ENCODE measurements at regions not wholly inside any gene's neighbourhood (a gene's known extent, or its start where the extent isn't known, plus 50 kb on each side); places are given as distances from the start of the nearest gene placed in this dataset.

GRCh38 chr21:41010101-41010435 is 157.9 kb upstream of the BACE2 start:
- Histone ChIP-seq H3K23me2 (ENCODE audit: low read depth, low read length) (peaks cover 11% of the 10 kb centered on the region; the same call in 1 of the 2 replicates), H3K23ac (ENCODE audit: insufficient read length) (no peak overlapping the region), H4K5ac (ENCODE audit: insufficient read length, low read depth, low read length) (no peak overlapping the region), H2AFZ (ENCODE audit: low read length) (no peak overlapping the region), H3K27ac (ENCODE audit: low read depth, low read length) (no peak overlapping the region), H3K18ac (ENCODE audit: extremely low read depth, low read length) (no peak overlapping the region), H2BK12ac (ENCODE audit: low read depth, low read length) (no peak overlapping the region), H2BK15ac (ENCODE audit: low read length) (no peak overlapping the region), H2BK20ac (ENCODE audit: low read length) (no peak overlapping the region), H3K27me3 (replicated peaks in 1 of 4; ENCODE audit: control insufficient read depth in 3 of 4, extremely low read depth in 1 of 4, insufficient read depth in 3 of 4, low read length in 3 of 4) (no peaks in the 10 kb centered on the region), H4K91ac (replicated peaks; ENCODE audit: insufficient read length, low read length) (no peak overlapping the region), H3K4ac (replicated peaks; ENCODE audit: insufficient read length, low read depth, low read length) (no peak overlapping the region), H4K20me1 (replicated peaks in 1 of 2; ENCODE audit: control insufficient read depth in 1 of 2, insufficient read depth in 2 of 2, low read length in 2 of 2) (peaks cover 0 to 2% of the 10 kb centered on the region in 2 experiments), H3K14ac (ENCODE audit: insufficient read length) (no peak overlapping the region), H2AK5ac (ENCODE audit: low read depth, low read length) (no peak overlapping the region), H2BK5ac (ENCODE audit: low read depth, low read length) (no peak overlapping the region), H3K9ac (replicated peaks in 1 of 4; ENCODE audit: extremely low read depth in 1 of 4, low read depth in 3 of 4, low read length in 3 of 4) (no peak overlapping the region), H3K36me3 (ENCODE audit: control insufficient read depth in 2 of 4, insufficient read depth in 4 of 4, low read length in 3 of 4) (no peaks in the 10 kb centered on the region), H2BK120ac (replicated peaks; ENCODE audit: low read depth, low read length) (no peak overlapping the region), H3K56ac (replicated peaks; ENCODE audit: insufficient read length, low read depth, low read length) (no peak overlapping the region), H3K4me2 (ENCODE audit: insufficient read depth in 1 of 2, low read depth in 2 of 2, low read length in 2 of 2) (no peak overlapping the region), H3K4me3 (ENCODE audit: extremely low read depth in 1 of 4, insufficient read depth in 2 of 4, low read depth in 3 of 4, low read length in 4 of 4) (no peak overlapping the region), H3K4me1 (replicated peaks in 1 of 4; ENCODE audit: control insufficient read depth in 3 of 4, insufficient read depth in 4 of 4, low read length in 3 of 4) (peaks cover 0 to 3% (median 0%) of the 10 kb centered on the region in 4 experiments; a peak in 1 of 7 replicates), H3K9me3 (ENCODE audit: insufficient read depth in 2 of 2, low read depth in 1 of 2, low read length in 1 of 2) (no peaks in the 10 kb centered on the region), H3K79me2 (ENCODE audit: control insufficient read depth in 1 of 2, insufficient read depth in 2 of 2, low read length in 2 of 2) (no peaks in the 10 kb centered on the region), H3K79me1 (ENCODE audit: low read depth, low read length) (no peaks in the 10 kb centered on the region), H4K8ac (ENCODE audit: extremely low read depth, insufficient read depth, low read length) (no peak overlapping the region)
- ChIA-PET POLR2A (ENCODE audit: partially characterized antibody) (no interaction called here), CTCF (ENCODE audit: partially characterized antibody) (interaction anchor here (1.0 to 1.2 kb wide), 5 partner anchors 8 to 39 kb away, joined by 3 to 4 read pairs (median 3); no protein-coding TSS in a partner anchor)
- 96% methylated on average over 6 of the region's 6 CpGs; no CpG with 5 or more reads in 1 of the 2 experiments for WGBS, 2 experiments (ENCODE audit: extremely low coverage in 1 of 2, insufficient coverage in 1 of 2, insufficient read length in 1 of 2, insufficient replicate concordance in 2 of 2, low coverage in 1 of 2, low lambda C conversion rate in 2 of 2, missing lambda C conversion rate in 1 of 2)
- FAIRE-seq: no peak
- DNase-seq (ENCODE audit: low read depth in 1 of 2, low spot score in 2 of 2): no peak
- TF ChIP-seq EGR1 (IDR thresholded peaks at IDR 0.05; ENCODE audit: borderline replicate concordance, low read depth, low read length) (no peak), CREB1 (IDR thresholded peaks at IDR 0.05) (no peak), GABPA (IDR thresholded peaks at IDR 0.05; ENCODE audit: borderline replicate concordance, insufficient read depth, low read length) (no peak), CTCF (IDR thresholded peaks at IDR 0.05; ENCODE audit: control extremely low read depth in 1 of 3, insufficient read depth in 1 of 3, low read depth in 1 of 3, low read length in 3 of 3) (no peak), NANOG (IDR thresholded peaks at IDR 0.05; ENCODE audit: insufficient read depth, low read depth, low read length, poor library complexity, severe bottlenecking) (no peak), BACH1 (IDR thresholded peaks at IDR 0.05; ENCODE audit: low read length) (no peak), MAFK (IDR thresholded peaks at IDR 0.05; ENCODE audit: low read depth, low read length) (no peak), SRF (IDR thresholded peaks at IDR 0.05; ENCODE audit: low read depth, low read length) (no peak), SAP30 (IDR thresholded peaks at IDR 0.05; ENCODE audit: insufficient read depth, insufficient replicate concordance, low read length) (no peak), SP1 (IDR thresholded peaks at IDR 0.05; ENCODE audit: low read depth, low read length) (no peak), RBBP5 (IDR thresholded peaks at IDR 0.05; ENCODE audit: borderline replicate concordance, low read depth, low read length) (no peak), TAF1 (IDR thresholded peaks at IDR 0.05; ENCODE audit: low read depth, low read length) (no peak), TBP (IDR thresholded peaks at IDR 0.05; ENCODE audit: low read depth, low read length) (no peak), ASH2L (IDR thresholded peaks at IDR 0.05; ENCODE audit: low read length) (no peak)

Measured in H1 (cell line).